ENCODE measurements at regions not wholly inside any gene's neighbourhood (a gene's known extent, or its start where the extent isn't known, plus 50 kb on each side); places are given as distances from the start of the nearest gene placed in this dataset.

- intact Hi-C loops (cut with micrococcal nuclease), result no loop called here
- Mint-ChIP-seq H3K4me1 (ENCODE audit: low read depth) (no peaks in the 10 kb centered on the region), H3K36me3 (ENCODE audit: low read depth) (no peaks in the 10 kb centered on the region), H3K4me3 (no peak overlapping the region), H3K27ac (no peak overlapping the region), H3K9me3 (no peaks in the 10 kb centered on the region), H3K27me3 (peaks cover under 1% of the 10 kb centered on the region)
- DNase-seq, result no peak
- no peak for ATAC-seq
- POLR2A ChIA-PET, result no interaction called here
- TF ChIP-seq CTCF (IDR thresholded peaks at IDR 0.05), result no peak
- CTCF ChIA-PET, result interaction anchor here (1.5 to 2.1 kb wide), 3 partner anchors 10 to 230 kb away, joined by 5 to 13 read pairs (median 8); no protein-coding TSS in a partner anchor
These were observed 204.1 kb upstream of the DPH6 start for GRCh38 chr15:35750051-35750450.

DNA sequence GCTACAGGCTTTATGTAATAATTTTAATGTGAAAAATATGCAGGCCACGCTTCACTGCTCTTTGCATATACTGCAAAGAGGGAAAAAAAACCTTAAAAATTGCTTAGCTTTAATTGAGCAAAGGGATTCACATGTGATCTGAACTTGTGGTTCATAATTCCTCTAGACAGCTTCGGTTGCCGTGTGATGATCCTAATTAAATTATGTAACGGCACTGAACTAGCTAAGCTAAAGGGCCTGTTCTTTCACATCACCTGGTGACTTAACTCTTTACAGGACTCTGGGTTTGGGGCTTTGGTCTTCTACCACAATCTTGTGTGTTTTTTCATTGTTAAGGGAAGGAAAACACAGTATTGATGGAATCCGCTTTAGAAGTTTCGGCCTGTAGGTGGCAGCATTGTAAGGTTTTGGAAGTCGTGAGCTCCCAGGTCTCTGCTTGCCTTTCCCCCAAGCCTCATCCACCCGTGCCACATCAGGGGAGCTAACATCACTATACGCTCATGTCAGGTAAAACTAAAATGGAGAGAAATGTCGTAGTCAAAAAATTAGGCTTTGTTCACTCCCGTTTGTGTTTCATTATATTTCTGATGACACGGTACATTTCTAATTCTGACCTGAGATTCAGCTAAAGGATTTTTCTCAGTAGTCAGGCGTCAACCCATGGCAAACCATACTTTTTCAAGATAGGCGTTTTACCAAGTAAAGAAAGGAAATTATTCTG is 205.6 kb upstream of the DPH6 start:
- H3K27me3 Mint-ChIP-seq, result no peaks in the 10 kb centered on the region
- ChIA-PET CTCF (interaction anchor here (0.6 to 2.4 kb wide), 22 partner anchors 9 to 1388 kb away, joined by 3 to 23 read pairs (median 3); no protein-coding TSS in a partner anchor), POLR2A (no interaction called here)
- no peak overlapping the region for H3K27ac Mint-ChIP-seq
- no peaks in the 10 kb centered on the region for H3K9me3 Mint-ChIP-seq
- peak; percentile 76 for TF ChIP-seq CTCF (IDR thresholded peaks at IDR 0.05)
- intact Hi-C loops (cut with micrococcal nuclease), result no loop called here
- peak; percentile 73 for DNase-seq
- H3K4me1 Mint-ChIP-seq (ENCODE audit: low read depth), result no peaks in the 10 kb centered on the region
- no peaks in the 10 kb centered on the region for H3K36me3 Mint-ChIP-seq (ENCODE audit: low read depth)
- no peak for ATAC-seq
- no peak overlapping the region for H3K4me3 Mint-ChIP-seq

GRCh38 chr15:35752134-35752466 is 206.1 kb upstream of the DPH6 start:
- POLR2A ChIA-PET, result no interaction called here
- DNase-seq (no peak), ATAC-seq (no peak)
- TF ChIP-seq CTCF (IDR thresholded peaks at IDR 0.05), result no peak
- Mint-ChIP-seq H3K36me3 (ENCODE audit: low read depth) (no peaks in the 10 kb centered on the region), H3K27me3 (no peaks in the 10 kb centered on the region), H3K4me3 (no peak overlapping the region), H3K9me3 (no peaks in the 10 kb centered on the region), H3K4me1 (ENCODE audit: low read depth) (no peaks in the 10 kb centered on the region), H3K27ac (no peak overlapping the region)
- intact Hi-C loops (cut with micrococcal nuclease), result no loop called here
- CTCF ChIA-PET, result interaction anchor here (0.7 to 2.4 kb wide), 17 partner anchors 10 to 1387 kb away, joined by 3 to 23 read pairs (median 3); no protein-coding TSS in a partner anchor

- H3K4me3 Mint-ChIP-seq, result no peak overlapping the region
- DNase-seq (no peak), ATAC-seq (no peak)
- ChIA-PET CTCF (no interaction called here), POLR2A (no interaction called here)
- no peaks in the 10 kb centered on the region for H3K36me3 Mint-ChIP-seq (ENCODE audit: low read depth)
- intact Hi-C loops (cut with micrococcal nuclease), result no loop called here
- no peaks in the 10 kb centered on the region for H3K9me3 Mint-ChIP-seq
- TF ChIP-seq CTCF (IDR thresholded peaks at IDR 0.05), result no peak
- H3K27me3 Mint-ChIP-seq, result peaks cover 2% of the 10 kb centered on the region
- H3K27ac Mint-ChIP-seq, result no peak overlapping the region
- H3K4me1 Mint-ChIP-seq (ENCODE audit: low read depth), result no peaks in the 10 kb centered on the region
These were observed 207.5 kb upstream of the DPH6 start for GRCh38 chr15:35753486-35753885.

DNA sequence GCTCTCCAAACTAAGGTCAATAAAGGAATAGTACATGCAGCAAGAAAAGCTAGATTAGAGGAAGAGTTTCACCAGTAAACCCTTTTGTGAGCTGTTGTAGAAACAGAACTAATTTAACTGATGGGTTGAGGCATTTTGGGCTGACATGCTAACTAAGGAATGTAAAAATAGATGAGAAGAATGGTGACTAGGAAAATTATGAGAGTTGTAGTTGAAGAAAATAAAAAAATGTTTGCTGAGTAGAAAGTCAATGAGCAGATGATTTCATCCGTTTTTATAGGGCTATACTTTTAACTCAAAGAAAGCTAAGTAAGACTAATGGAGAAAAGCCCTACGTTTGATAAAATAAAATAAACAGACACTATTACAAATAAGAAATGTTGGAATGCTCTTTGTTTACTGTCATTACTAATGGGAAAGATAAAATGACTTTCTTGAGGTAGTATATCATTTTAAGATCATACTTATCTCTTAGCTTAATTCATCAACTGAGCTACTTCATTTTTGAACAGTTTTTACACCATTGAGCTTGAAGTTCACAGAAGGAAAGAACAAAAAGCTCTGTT is 209.4 kb upstream of the DPH6 start:
- DNase-seq (no peak), ATAC-seq (no peak)
- CTCF ChIA-PET, result interaction anchor here (0.8 kb wide), 1 partner anchor 8 kb away, joined by 3 read pairs; no protein-coding TSS in a partner anchor
- no peak for TF ChIP-seq CTCF (IDR thresholded peaks at IDR 0.05)
- POLR2A ChIA-PET, result no interaction called here
- Mint-ChIP-seq H3K9me3 (no peaks in the 10 kb centered on the region), H3K36me3 (ENCODE audit: low read depth) (no peaks in the 10 kb centered on the region), H3K4me1 (ENCODE audit: low read depth) (no peaks in the 10 kb centered on the region), H3K4me3 (no peak overlapping the region), H3K27me3 (peaks cover 2% of the 10 kb centered on the region), H3K27ac (no peak overlapping the region)
- intact Hi-C loops (cut with micrococcal nuclease), result no loop called here
